COLO668 (cell line): ENCODE measurements at regions not wholly inside any gene's neighbourhood (a gene's known extent, or its start where the extent isn't known, plus 50 kb on each side); places are given as distances from the start of the nearest gene placed in this dataset.
A peak's percentile ranks its signal among the peaks of the same experiment; 100 is the strongest.

Experiments used
- DNase-seq: peaks from one replicate; lab custom pipeline; 2025; ENCODE audit not compliant: unreplicated experiment; lab: John Stamatoyannopoulos, UW

- DNase-seq = no peak
These were observed 62.4 kb downstream of the ARL6IP4 start for GRCh38 chr12:123042833-123043232.

GRCh38 chr12:123041811-123042655, 61.6 kb downstream of the ARL6IP4 start:
- DNase-seq = no peak

- peak; percentile 82 for DNase-seq
These were observed 60.6 kb downstream of the ARL6IP4 start for GRCh38 chr12:123041042-123041531.

GRCh38 chr12:123040106-123040505, 59.6 kb downstream of the ARL6IP4 start:
- DNase-seq = no peak

GRCh38 chr12:123038966-123039365, 58.5 kb downstream of the ARL6IP4 start:
- DNase-seq = no peak

- no peak for DNase-seq
These were observed 58.0 kb downstream of the ARL6IP4 start for GRCh38 chr12:123038486-123038885.

- DNase-seq = peak; percentile 81
These were observed 57.3 kb downstream of the ARL6IP4 start for GRCh38 chr12:123037791-123038190.

GRCh38 chr12:123036466-123037285, 56.2 kb downstream of the ARL6IP4 start:
- no peak for DNase-seq

GRCh38 chr12:123035841-123036240, 55.4 kb downstream of the ARL6IP4 start:
- no peak for DNase-seq

- no peak for DNase-seq
These were observed 54.4 kb downstream of the ARL6IP4 start for GRCh38 chr12:123034865-123035264.

GRCh38 chr12:123034022-123034541, 53.6 kb downstream of the ARL6IP4 start:
- DNase-seq = no peak

GRCh38 chr12:123033392-123034021, 53.0 kb downstream of the ARL6IP4 start:
- no peak for DNase-seq

- no peak for DNase-seq
These were observed 52.4 kb downstream of the ARL6IP4 start for GRCh38 chr12:123032736-123033391.
